ENCODE measurements at regions not wholly inside any gene's neighbourhood (a gene's known extent, or its start where the extent isn't known, plus 50 kb on each side); places are given as distances from the start of the nearest gene placed in this dataset.

GRCh38 chr2:171210864-171211431 lies 50.3 kb upstream of the TLK1 start:
- TF ChIP-seq ISL1 (CRISPR knock-in tag; IDR thresholded peaks at IDR 0.05) (no peak), GLIS3 (CRISPR knock-in tag; IDR thresholded peaks at IDR 0.05) (no peak), TSHZ2 (CRISPR knock-in tag; IDR thresholded peaks at IDR 0.05) (no peak), ZFP3 (CRISPR knock-in tag; IDR thresholded peaks at IDR 0.05) (no peak), CREB5 (CRISPR knock-in tag; IDR thresholded peaks at IDR 0.05; ENCODE audit: low read depth) (no peak), ARNTL (CRISPR knock-in tag; IDR thresholded peaks at IDR 0.05; ENCODE audit: borderline replicate concordance, low read depth) (no peak), BACH2 (CRISPR knock-in tag; IDR thresholded peaks at IDR 0.05; ENCODE audit: borderline replicate concordance) (no peak), OSR1 (CRISPR knock-in tag; IDR thresholded peaks at IDR 0.05) (no peak), TCF4 (CRISPR knock-in tag; IDR thresholded peaks at IDR 0.05; ENCODE audit: borderline replicate concordance) (no peak), ZFP30 (CRISPR knock-in tag; IDR thresholded peaks at IDR 0.05) (no peak), SNAI2 (CRISPR knock-in tag; IDR thresholded peaks at IDR 0.05) (no peak), RARB (CRISPR knock-in tag; IDR thresholded peaks at IDR 0.05) (no peak), CSDC2 (CRISPR knock-in tag; IDR thresholded peaks at IDR 0.05) (no peak), PPARA (CRISPR knock-in tag; IDR thresholded peaks at IDR 0.05; ENCODE audit: borderline replicate concordance) (no peak)
- no peak for ATAC-seq
